NCI-H2196 treated with DMSO at 0.1 percent for 48 hours (cell line): ENCODE measurements at regions not wholly inside any gene's neighbourhood (a gene's known extent, or its start where the extent isn't known, plus 50 kb on each side); places are given as distances from the start of the nearest gene placed in this dataset.

Experiments
- DNase-seq: peaks from one replicate; lab custom pipeline; 2025; ENCODE audit not compliant: unreplicated experiment; lab: John Stamatoyannopoulos, UW

DNA sequence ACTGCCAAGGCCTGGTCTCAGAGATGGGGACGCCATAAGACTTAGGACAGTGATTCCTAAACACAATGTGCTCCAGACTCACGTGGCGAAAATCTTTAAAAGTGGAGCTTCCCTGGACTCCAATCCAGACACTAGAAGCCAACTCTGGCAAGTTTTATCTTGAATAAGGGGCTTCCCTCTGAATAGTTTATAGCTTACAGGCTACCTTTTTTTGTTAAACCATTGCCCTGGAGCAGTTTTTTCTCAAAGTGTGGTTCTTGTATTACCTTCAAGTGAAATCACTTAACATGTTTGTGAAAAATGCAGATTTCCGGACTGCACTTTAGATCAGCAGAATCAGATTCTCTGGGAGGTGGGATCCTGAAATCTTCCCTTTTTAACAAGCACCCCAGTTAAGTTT, 171.7 kb upstream of the PHF14 start:
- no peak for DNase-seq

DNA sequence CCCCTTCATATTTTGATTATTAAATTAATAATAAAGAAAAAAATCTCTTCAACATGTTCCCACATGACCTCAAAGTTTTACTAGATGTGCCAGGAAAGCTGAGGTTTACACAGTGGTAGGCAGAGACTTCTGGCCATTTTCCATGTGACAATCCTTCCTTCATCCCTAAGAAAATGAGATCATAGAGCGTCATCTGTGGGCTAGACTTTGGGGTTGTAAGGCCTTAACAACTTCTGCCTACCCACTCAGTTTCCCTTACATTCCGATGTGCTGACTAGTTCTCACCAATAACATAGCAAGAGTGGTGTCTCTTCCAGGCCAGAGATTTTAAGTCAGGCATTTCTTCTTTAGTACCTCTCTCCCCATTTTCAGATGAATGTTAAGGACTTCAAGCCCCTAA, 171.1 kb upstream of the PHF14 start:
- no peak for DNase-seq

DNA sequence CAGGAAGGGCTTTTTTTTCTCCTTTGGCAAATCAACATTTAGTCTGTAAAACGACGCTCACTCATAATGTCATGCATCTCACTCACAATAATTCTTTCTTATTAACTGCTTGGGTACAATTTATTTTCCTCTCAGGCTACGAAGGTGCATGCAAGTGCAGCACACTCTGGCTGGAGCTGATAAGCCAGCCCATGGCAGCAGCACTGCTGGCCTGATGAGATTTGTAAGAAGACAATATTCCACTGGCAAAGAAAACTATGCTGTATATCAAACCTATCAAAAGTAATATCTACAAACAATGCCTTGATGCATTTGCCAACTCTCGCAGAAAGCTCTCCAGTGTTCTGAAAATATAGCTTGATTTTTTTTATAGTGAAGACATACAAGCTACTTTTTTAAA, 170.0 kb upstream of the PHF14 start:
- no peak for DNase-seq

DNA sequence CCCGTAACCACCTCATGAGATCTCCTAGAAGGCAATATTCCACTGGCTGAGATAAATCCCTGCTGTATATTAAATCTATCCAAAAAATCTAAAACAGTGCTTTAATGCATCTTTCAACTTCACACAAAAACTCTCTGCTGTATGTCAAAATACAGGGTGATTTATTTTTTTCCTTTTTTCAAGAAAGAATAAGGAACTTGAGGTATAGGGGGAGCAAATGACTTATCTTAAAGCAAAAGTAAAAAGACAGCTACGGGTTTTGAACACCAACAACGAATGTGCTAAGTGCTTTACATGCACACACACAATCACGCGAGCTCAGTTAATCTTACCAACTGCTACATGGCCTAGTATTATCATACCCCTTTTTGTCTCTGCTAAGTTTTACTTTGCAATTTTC, 168.9 kb upstream of the PHF14 start:
- DNase-seq, result no peak

DNA sequence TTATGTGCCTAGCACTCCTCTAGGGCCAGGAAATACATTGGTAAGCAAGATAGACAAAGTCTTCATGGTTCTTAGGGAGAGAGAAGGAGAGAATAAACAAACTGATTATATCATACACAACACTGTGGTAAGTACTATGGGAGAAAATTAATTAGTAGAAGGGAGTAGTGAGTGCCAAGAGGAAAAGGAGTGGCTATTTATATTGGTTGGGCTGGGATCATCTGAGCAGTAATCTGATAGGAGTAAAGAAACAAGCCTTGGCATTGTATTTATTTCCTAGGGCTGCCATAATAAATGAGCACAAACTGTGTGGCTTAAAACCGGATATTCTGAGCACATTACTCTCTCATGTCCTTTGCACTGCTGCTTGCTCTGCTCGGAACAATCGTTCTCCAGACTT, 158.1 kb upstream of the PHF14 start:
- DNase-seq, result no peak

DNA sequence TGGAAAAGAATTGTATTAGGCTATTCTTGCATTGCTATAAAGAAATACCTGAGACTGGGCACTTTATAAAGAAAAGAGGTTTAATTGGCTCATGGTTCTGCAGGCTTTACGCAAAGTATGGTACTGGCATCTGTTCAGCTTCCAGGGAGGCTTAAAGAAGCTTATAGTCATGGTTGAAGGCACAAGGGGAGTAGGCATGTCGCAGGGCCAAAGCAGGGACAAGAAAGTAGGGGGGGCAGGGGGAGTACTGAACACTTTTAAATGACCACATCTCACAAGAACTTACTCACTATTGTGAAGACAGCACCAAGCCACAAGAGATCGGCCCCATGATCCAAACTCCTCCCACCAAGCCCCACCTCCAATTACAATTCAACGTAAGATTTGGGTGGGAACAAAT, 152.5 kb upstream of the PHF14 start:
- no peak for DNase-seq

DNA sequence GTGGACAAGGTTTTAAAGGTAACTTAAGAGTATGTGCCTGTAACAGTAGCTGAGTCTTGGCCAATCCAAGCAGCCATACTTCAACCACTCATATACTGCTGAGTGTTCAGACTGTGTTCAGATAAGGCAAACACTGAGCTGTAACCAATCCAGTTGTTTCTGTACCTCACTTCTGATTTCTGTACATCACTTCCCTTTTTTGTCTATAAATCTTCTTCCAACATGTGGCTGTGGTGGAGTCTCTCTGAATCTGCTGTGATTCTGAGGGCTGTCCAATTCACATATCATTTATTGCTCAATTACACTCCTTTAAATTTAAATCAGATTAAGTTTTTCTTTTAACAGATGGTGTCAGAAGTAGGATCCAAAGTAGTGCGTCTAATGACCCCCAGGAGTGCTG, 149.5 kb upstream of the PHF14 start:
- no peak for DNase-seq

DNA sequence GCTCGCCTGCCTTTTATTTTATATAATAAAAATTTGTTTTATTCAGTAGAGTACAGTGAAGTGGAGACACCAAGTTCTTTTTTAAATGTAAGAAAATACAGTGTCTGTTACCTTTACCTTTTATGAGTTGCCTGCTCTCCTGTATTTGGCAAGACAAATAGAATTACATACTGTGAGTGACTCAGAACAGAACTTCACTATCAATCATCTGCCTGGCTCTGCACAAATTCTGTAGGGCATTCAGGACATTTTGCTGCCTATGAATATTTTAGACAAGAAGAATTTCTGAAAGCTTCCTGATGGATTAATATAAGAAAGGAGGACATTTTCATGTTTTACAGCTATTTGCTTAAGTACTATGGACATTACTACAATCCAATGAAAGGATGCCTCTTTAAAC, 135.4 kb upstream of the PHF14 start:
- no peak for DNase-seq

DNA sequence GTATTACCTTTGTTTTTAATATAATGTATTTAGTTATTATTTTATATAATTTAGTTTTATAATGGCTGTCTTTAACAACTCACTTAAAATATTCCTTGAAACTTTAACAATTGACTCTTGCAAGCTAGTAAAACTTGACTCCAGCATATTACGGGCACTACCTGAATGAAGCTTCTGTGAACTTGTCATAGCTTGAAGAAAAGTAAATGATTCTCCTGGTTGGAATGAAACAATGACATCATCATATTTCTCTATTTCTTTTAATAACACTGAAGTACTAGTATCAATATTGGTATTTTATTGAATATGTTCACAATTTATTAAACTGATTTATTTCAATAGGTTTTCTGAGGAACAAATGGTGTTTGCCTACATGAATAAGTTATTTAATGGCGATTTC, 128.4 kb upstream of the PHF14 start:
- DNase-seq, result no peak

DNA sequence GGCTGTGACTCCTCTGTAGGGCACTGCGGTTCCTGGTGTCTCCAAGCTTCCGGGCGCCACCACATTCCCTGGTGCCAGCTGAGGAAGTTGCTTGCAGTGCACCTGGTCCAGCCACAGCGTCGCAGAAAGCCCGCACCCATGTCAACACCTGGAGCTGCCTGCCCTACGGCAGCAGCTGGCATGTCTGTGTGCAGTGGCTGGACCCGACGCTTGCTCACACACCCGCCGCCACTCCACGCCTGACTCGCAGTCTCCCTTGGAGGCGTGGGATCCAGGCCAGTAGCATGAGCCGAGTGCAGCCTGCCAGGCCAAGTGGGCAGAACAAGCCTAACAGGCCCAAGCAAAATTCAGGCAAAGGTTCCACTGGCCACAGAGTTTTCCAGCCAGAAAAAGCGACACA, 118.1 kb upstream of the PHF14 start:
- DNase-seq, result no peak

DNA sequence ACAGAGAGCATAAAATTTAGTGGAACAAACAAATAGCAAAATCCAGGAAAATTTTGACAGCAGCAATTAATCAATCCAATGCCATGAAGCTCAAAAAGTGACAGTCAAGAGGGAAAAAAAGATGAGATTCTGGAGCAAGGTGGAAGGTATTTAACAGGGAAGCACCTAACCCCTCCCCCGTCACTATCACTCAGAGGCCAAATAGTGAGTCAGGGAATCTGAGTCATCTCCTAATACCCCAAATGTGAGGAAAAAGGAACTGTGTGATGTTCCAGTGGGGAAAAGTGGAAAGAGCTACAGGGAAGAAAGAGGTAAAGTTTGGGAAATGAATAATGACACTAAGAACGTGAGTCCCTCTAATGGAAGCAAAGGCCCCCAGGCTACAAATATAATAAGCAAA, 113.2 kb upstream of the PHF14 start:
- no peak for DNase-seq

DNA sequence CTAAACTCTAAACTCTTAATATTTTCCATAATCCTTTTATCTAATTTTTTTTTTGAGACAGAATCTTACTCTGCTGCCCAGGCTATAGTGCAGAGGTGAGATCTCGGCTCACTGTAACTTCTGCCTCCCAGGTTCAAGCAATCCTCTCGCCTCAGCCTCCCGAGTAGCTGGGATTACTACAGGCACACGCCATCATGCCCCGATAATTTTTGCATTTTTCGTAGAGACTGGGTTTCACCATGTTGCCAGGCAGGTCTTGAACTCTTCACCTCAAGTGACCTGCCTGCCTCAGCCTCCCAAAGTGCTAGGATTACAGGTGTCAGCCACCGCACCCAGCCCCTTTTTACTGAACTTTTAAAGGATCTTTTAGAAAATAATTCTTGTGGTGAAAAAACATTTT, 110.2 kb upstream of the PHF14 start:
- no peak for DNase-seq

DNA sequence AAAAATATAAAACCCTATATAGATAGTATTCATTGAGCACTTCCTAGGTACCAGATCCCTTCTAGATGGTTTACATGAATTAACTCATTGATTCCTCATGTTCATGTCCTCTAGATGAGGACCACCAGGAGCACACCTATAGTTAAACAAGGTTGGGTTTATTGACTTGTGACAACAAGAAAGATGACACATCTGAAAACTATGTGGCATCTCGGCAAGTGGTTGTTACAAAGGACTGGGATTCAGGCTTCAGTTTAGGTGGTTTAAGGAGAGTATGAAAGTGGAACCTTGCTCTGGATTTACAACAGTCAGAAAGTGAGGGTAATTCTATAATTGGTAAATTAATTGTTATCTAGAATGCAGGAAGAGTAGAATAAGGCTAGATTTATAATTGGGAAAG, 99.0 kb upstream of the PHF14 start:
- no peak for DNase-seq

DNA sequence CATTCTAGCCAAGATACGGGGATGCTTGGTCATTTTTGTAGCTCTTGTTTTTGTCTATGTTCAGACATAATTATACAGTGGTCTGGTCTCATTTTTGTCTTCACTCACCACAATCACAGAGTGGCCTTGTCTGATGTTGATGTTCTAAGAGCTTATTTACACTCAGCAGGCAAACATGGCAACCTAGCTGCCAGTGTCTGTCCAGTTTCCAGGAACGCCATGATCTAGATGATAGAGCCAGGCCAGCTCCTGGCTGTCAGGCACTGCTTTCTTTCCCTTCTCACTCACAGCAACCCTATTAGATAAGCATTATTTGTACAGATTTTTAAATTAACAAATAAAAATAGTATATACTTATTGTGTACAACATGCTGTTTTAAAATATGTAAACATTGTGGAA, 98.6 kb upstream of the PHF14 start:
- no peak for DNase-seq

DNA sequence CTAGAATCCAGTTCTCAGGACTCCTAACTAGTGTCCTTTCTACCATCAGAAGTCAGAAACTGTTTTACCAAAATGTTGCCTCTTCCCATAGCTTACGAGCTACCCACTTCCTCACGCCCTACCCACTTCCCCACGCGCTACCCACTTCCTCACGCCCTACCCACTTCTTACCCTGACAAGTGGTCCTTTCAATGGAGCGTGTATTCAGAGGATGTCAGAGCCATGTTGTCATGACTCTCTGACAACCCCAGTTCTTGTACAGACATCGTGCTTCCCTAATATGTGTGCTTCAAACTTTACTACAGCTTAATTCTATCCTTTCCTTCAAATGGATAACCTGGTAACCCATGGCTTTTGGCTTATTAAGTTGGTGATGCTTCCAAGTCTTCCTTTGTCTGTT, 84.8 kb upstream of the PHF14 start:
- DNase-seq, result no peak

DNA sequence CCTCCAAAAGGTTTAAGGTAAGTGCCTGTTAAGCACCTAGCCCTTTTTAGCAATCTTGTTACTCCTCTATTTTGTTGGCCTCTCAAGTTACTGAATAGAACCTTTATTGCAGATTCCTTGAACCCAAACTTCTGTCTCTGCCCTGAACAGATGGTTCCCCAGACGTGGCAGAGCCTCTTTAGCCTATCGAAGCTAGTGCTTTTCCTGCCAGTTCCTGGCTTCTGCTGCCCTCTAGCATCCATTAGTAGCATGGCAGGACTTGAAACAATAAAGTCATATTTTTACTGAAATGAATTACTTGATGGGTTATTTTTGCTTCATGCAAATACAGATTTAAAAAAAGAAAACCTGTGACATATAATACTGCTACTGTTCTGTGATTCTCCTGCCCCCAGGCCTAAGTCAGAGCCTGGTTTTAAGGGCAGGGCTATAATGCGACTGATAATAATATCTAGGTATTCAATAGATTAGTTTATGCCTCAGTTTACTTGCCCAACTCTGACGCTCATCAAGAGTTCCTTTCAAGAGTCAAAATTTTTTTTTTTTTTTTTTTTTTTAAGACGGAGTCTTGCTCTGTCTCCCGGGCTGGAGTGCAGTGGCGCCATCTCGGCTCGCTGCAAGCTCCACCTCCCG, 84.3 kb upstream of the PHF14 start:
- peak; percentile 21 for DNase-seq

DNA sequence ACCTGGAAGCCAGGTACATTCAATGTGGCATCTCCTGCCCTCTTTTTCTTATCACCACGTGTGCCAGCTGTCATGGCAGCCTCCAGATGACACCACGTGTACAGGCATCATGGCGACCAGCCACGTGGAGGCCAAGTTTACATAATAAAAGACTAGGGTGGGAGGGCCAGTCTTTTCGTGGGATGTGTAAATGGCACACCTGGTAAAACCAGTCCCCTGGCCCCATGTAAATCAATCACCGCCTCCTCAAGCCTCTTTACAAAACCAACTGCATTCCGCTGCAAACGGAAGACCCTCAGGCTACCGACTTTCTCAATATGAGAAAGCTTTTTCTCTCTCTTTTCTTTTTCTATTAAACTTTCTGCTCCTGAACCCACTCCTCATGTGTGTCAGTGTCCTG, 65.1 kb upstream of the PHF14 start:
- DNase-seq, result no peak

DNA sequence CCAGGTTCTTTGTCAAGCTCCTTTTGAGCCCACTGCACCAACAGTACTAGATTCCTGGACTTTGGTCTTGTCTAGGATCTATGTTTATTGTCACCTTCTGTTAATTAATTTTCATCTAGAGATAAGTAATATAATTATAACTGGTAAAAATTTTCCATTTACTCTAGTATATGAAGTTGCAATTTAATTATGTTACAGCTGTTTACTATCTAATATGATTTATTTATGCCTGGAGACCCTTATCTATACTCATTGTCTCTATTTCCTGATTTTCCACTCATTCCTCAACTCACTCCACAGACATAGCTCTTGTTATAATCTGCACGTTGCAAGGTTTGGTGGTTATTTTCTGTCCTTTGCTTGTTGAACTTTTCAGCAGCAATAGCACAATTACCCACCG, 63.2 kb upstream of the PHF14 start:
- no peak for DNase-seq

DNA sequence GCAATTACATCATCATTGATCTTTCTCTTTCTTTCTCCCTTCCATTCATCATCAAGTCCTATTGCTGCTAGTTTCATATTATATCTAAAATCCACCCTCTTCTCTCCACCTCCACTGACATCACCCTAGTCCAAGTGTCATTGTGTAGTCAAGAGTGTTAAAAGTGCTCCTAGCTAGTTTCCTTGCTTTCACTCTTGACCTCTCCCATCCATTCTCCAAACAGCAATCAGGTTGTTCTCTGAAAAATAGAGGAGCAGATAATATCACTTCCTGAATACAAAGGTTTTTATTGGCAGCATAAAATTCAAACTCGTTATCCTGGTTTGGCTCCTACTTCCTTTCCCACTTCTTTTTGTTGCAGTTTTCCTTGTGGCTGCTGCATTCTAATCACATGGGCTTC, 61.6 kb upstream of the PHF14 start:
- no peak for DNase-seq

DNA sequence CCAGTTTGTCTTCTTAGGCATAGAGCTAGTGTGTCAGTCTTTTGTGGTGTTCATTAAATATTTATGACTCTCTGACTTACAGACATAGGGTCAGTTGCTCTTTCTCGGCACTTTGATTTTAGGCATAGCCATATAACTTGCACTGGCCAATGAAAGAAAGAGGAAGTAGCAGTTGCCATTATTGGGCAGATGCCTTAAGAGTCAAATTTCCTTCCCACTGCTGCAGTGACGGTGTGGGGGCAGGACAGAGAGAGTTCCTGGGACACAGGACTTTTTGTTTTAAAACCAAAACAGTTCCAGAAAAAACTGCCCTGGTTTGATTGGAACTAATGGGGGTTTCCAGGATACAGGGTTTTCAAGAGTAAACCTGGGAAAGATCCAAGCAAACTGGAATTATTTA, 60.2 kb upstream of the PHF14 start:
- no peak for DNase-seq

DNA sequence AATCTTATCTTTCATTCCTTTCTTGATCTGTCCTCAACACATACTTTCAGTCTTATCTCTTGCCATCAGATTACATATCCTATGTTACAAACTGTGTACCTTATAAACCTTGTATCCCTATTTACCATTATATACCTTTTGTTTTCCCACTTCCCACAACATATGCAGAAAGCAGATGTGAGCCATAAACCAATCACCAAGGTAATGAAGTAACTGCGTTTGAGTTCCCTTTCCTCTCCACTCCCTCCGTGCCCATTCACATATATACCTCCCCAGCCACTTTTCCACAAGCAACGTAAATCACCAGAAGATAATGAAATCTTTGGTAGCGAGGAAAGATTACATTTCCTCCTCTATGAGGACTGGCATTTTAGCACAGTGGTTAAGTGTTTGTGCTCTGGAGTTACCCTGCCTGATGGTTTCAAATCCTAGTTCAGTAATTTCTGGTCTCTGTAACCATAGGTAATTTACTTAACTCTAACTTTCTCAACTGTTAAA, 55.5 kb upstream of the PHF14 start:
- DNase-seq, result no peak

DNA sequence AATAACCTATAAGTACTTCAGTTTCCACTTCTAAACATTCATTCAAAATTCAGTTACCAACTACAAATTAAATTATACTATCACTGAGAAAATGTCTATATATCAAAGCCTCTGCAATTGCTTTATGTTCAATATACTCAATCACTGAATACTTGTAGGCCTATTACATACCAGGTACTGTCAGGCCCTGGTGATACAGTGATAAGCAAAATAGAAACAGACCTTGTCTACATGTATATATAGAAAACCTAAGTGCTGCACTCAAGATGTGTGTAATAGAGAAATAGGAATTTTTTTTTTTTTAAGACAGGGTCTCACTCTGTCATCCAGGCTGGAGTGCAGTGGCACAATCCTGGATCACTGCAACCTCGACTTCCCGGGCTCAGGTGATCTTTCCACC, 53.7 kb upstream of the PHF14 start:
- no peak for DNase-seq
